ENCODE measurements at regions not wholly inside any gene's neighbourhood (a gene's known extent, or its start where the extent isn't known, plus 50 kb on each side); places are given as distances from the start of the nearest gene placed in this dataset.

DNA sequence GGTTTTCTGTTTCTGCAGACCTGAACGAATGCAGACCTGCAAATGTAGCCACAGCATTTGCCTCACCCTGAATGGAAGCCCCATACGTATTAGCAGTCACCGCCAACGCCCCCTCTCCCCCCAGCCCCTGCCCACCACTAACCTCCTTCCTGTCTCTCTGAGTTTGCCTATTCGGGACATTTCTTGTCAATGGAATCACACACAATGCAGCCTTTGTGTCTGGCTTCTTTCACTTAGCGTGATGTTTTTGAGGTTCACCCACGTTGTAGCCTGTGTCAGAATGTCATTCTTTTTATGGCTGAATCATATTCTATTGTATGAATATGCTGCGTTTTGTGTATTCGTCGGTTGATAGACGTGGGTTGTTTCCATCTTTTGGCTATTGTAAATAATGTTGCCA lies 178.6 kb downstream of the AACS start:
- Histone ChIP-seq H3K27ac (ENCODE audit: insufficient read depth in 1 of 2, low read depth in 1 of 2, low read length in 2 of 2, poor library complexity in 1 of 2, severe bottlenecking in 2 of 2) (no peak overlapping the region), H3K9me3 (ENCODE audit: control extremely low read depth in 1 of 5, control insufficient read depth in 4 of 5, insufficient read depth in 2 of 5, low read depth in 1 of 5, low read length in 4 of 5) (no peaks in the 10 kb centered on the region), H3K4me1 (ENCODE audit: control extremely low read depth in 1 of 4, control insufficient read depth in 4 of 4, insufficient read depth in 4 of 4, low read length in 3 of 4) (no peaks in the 10 kb centered on the region), H3K27me3 (replicated peaks in 2 of 5; ENCODE audit: control insufficient read depth in 4 of 5, insufficient read depth in 5 of 5, low read length in 4 of 5) (peaks cover 0 to 46% (median 4%) of the 10 kb centered on the region in 5 experiments), H3K4me3 (ENCODE audit: control insufficient read depth in 1 of 7, extremely low read depth in 1 of 7, insufficient read depth in 4 of 7, low read depth in 2 of 7, low read length in 6 of 7) (no peak overlapping the region), H3K36me3 (ENCODE audit: control insufficient read depth in 4 of 4, insufficient read depth in 4 of 4, low read length in 3 of 4) (no peaks in the 10 kb centered on the region)
- POLR2A ChIA-PET: no interaction called here
- CTCF ChIA-PET: no interaction called here
- 83% methylated on average over 9 of the region's 11 CpGs for WGBS (ENCODE audit: insufficient coverage)
- DNase-seq: no peak

DNA sequence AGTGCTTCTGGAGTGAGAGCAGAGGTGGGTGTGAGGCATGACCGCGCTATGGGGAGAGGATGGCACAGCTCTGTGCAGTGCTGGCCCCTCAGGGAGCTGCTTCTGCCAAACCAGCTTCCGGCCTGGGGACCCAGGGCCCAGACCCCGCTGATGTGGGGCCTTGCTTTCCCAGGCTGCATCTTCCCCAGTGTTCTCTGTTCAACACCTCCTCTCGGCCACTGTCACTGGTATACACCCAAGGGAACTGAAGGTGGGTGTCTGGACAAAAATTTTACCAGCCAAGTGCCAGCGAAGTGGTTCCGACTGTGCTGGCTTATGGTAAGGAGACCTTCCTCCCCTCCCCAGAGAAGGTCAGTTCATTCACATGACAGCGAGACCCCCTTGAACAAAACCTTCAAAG lies 179.1 kb downstream of the AACS start:
- no peak overlapping the region for H3K27ac ChIP-seq (ENCODE audit: insufficient read depth in 1 of 2, low read depth in 1 of 2, low read length in 2 of 2, poor library complexity in 1 of 2, severe bottlenecking in 2 of 2)
- DNase-seq: no peak
- ChIA-PET CTCF (no interaction called here), POLR2A (no interaction called here)
- 93% methylated on average over 5 of the region's 8 CpGs for WGBS (ENCODE audit: insufficient coverage)
- H3K4me1 ChIP-seq (ENCODE audit: control extremely low read depth in 1 of 4, control insufficient read depth in 4 of 4, insufficient read depth in 4 of 4, low read length in 3 of 4): no peaks in the 10 kb centered on the region
- H3K9me3 ChIP-seq (ENCODE audit: control extremely low read depth in 1 of 5, control insufficient read depth in 4 of 5, insufficient read depth in 2 of 5, low read depth in 1 of 5, low read length in 4 of 5): no peaks in the 10 kb centered on the region
- no peaks in the 10 kb centered on the region for H3K36me3 ChIP-seq (ENCODE audit: control insufficient read depth in 4 of 4, insufficient read depth in 4 of 4, low read length in 3 of 4)
- H3K4me3 ChIP-seq (ENCODE audit: control insufficient read depth in 1 of 7, extremely low read depth in 1 of 7, insufficient read depth in 4 of 7, low read depth in 2 of 7, low read length in 6 of 7): no peak overlapping the region
- H3K27me3 ChIP-seq (replicated peaks in 2 of 5; ENCODE audit: control insufficient read depth in 4 of 5, insufficient read depth in 5 of 5, low read length in 4 of 5): peaks cover 0 to 46% (median 4%) of the 10 kb centered on the region in 5 experiments

DNA sequence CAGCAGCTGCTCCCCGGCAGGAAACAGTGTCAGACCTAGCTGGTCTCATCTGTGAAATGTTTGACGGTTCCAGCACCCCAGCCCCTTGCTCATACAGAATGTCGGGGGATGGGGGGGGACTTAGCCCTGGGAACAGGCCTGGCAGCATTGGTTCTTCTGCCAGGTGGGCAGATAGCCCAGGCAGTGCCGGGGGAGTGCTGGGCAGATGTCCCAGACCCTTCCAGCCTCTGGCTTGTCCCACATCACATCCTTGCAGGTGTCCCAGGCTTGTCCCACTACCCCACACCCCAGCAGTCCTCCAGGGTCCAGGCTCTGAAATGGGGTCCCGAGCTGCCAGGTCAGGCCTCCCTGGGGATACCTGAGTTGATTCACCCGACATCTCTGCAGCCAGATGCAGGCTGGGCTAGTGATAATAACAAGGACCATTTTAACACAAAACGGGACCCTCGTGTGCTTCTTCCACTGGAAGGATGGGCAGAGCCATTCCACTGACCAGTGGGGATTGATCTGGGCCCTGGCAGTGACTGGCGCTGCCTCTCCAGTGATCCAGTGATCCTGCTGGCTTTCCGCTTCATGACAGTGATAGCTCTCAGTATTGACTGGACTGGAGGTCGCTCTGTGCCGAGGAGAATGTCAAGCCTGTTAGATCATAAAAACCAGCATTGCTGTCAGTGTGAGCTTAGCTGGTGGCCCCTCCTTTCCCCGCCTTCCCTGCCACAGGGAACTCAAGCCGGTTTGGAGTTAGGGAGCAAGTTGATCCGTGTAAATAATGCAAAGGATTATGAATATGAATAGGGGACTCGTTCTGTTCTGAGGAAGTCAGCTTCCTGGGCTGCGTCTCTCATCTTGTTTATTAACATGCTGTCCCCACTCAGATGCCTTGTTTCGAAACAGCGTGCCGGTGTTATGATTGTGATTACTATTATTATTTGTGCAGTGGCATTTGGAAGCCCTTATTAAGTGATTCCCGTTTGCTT lies 180.6 kb downstream of the AACS start:
- H3K36me3 ChIP-seq (ENCODE audit: control insufficient read depth in 4 of 4, insufficient read depth in 4 of 4, low read length in 3 of 4): no peaks in the 10 kb centered on the region
- no peaks in the 10 kb centered on the region for H3K9me3 ChIP-seq (ENCODE audit: control extremely low read depth in 1 of 5, control insufficient read depth in 4 of 5, insufficient read depth in 2 of 5, low read depth in 1 of 5, low read length in 4 of 5)
- CTCF ChIA-PET: no interaction called here
- POLR2A ChIA-PET: no interaction called here
- 78% methylated on average over 19 of the region's 21 CpGs for WGBS (ENCODE audit: insufficient coverage)
- H3K4me3 ChIP-seq (ENCODE audit: control insufficient read depth in 1 of 7, extremely low read depth in 1 of 7, insufficient read depth in 4 of 7, low read depth in 2 of 7, low read length in 6 of 7): no peak overlapping the region
- peaks cover 0 to 41% (median 4%) of the 10 kb centered on the region in 5 experiments for H3K27me3 ChIP-seq (replicated peaks in 2 of 5; ENCODE audit: control insufficient read depth in 4 of 5, insufficient read depth in 5 of 5, low read length in 4 of 5)
- no peak for DNase-seq
- H3K27ac ChIP-seq (ENCODE audit: insufficient read depth in 1 of 2, low read depth in 1 of 2, low read length in 2 of 2, poor library complexity in 1 of 2, severe bottlenecking in 2 of 2): no peak overlapping the region
- no peaks in the 10 kb centered on the region for H3K4me1 ChIP-seq (ENCODE audit: control extremely low read depth in 1 of 4, control insufficient read depth in 4 of 4, insufficient read depth in 4 of 4, low read length in 3 of 4)

DNA sequence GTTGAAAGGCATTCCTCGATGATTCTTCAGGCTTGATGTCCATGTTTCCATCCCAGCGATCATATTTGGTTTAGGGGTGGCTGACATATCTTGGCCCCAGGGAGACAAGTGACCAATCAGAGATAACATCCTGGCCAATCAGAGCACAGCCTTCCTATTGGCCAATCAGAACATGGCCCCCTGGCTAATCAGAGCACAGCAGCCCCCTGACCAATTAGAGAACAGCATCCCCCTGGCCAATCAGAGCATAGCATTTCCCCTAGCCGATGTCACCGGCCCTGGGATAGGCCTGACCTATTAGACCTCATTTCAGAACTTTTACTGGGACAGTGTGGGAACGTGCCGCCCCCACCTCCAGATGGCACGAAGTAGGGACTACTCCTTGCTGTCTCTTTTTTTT lies 182.2 kb downstream of the AACS start:
- POLR2A ChIA-PET: interaction anchor here (0.6 kb wide), 1 partner anchor 1227 kb away, joined by 3 read pairs; no protein-coding TSS in a partner anchor
- Histone ChIP-seq H3K36me3 (ENCODE audit: control insufficient read depth in 4 of 4, insufficient read depth in 4 of 4, low read length in 3 of 4) (no peaks in the 10 kb centered on the region), H3K4me3 (ENCODE audit: control insufficient read depth in 1 of 7, extremely low read depth in 1 of 7, insufficient read depth in 4 of 7, low read depth in 2 of 7, low read length in 6 of 7) (no peak overlapping the region), H3K4me1 (ENCODE audit: control extremely low read depth in 1 of 4, control insufficient read depth in 4 of 4, insufficient read depth in 4 of 4, low read length in 3 of 4) (no peaks in the 10 kb centered on the region), H3K27ac (ENCODE audit: insufficient read depth in 1 of 2, low read depth in 1 of 2, low read length in 2 of 2, poor library complexity in 1 of 2, severe bottlenecking in 2 of 2) (no peak overlapping the region), H3K9me3 (ENCODE audit: control extremely low read depth in 1 of 5, control insufficient read depth in 4 of 5, insufficient read depth in 2 of 5, low read depth in 1 of 5, low read length in 4 of 5) (no peaks in the 10 kb centered on the region), H3K27me3 (replicated peaks in 2 of 5; ENCODE audit: control insufficient read depth in 4 of 5, insufficient read depth in 5 of 5, low read length in 4 of 5) (peaks cover 0 to 31% (median 3%) of the 10 kb centered on the region in 5 experiments)
- CTCF ChIA-PET: no interaction called here
- no peak for DNase-seq
- WGBS (ENCODE audit: insufficient coverage): 94% methylated on average over 3 of the region's 7 CpGs

DNA sequence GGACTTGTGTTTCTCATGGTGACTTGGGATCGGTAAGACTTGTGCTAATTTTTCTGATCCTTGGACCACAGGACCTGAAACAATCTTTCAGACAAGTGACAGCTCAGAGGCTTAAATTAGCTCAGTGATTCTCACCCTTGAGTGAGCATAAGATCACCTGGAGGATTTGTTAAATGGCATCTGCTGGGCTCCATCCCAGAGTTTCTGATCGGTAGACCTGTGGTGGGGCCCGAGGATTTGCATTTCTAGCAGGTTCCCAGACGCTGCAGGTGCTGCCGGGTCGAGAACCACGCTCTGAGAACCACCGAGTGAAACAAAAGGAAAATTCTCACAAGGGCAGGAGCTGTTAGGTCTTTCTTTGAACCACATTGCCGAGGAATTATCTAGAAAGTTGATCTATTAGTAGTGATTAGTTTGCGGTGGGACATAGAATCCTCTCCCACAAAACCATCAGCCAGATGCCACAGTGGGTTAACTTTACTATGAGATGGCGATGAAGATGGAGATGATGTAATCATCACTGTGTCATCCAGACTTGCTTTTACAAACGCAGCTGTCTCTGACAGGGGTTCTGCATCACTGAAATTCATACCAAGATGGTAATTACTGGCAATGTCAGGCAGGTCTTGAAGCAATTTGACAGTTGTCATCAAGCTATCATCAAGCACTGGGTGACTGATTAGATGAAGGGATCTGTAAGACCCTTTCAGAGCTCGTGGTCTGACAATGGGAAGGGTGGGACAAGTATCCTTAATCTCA lies 184.0 kb downstream of the AACS start:
- CTCF ChIA-PET: no interaction called here
- Histone ChIP-seq H3K36me3 (ENCODE audit: control insufficient read depth in 4 of 4, insufficient read depth in 4 of 4, low read length in 3 of 4) (no peaks in the 10 kb centered on the region), H3K27ac (ENCODE audit: insufficient read depth in 1 of 2, low read depth in 1 of 2, low read length in 2 of 2, poor library complexity in 1 of 2, severe bottlenecking in 2 of 2) (no peak overlapping the region), H3K9me3 (ENCODE audit: control extremely low read depth in 1 of 5, control insufficient read depth in 4 of 5, insufficient read depth in 2 of 5, low read depth in 1 of 5, low read length in 4 of 5) (no peaks in the 10 kb centered on the region), H3K4me3 (ENCODE audit: control insufficient read depth in 1 of 7, extremely low read depth in 1 of 7, insufficient read depth in 4 of 7, low read depth in 2 of 7, low read length in 6 of 7) (no peak overlapping the region), H3K4me1 (ENCODE audit: control extremely low read depth in 1 of 4, control insufficient read depth in 4 of 4, insufficient read depth in 4 of 4, low read length in 3 of 4) (peaks cover 0 to 6% (median 0%) of the 10 kb centered on the region in 4 experiments), H3K27me3 (replicated peaks in 2 of 5; ENCODE audit: control insufficient read depth in 4 of 5, insufficient read depth in 5 of 5, low read length in 4 of 5) (peaks cover 0 to 25% (median 3%) of the 10 kb centered on the region in 5 experiments)
- no peak for DNase-seq
- POLR2A ChIA-PET: no interaction called here
- WGBS (ENCODE audit: insufficient coverage): 79% methylated on average over 10 of the region's 13 CpGs

DNA sequence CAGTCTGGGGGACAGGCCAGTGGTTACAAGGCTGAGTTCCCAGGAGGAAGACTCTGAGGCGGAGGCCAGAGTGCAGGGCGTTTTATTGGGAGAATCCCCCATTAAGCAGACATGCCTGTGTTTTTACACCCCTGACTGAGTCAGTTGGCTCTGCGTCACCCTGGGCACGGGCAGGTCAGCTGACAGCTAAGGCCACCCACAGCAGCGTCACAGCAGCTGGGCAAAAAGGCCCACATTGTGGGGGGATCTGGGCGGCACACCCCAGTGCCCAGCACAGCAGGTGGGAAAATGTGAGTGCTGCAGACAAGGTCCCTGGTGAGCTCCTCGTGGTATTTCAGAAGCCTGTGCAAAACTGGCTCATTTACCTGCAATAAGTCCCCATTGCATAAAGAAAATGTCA lies 184.7 kb downstream of the AACS start:
- 90% methylated on average over 7 of the region's 7 CpGs for WGBS (ENCODE audit: insufficient coverage)
- H3K36me3 ChIP-seq (ENCODE audit: control insufficient read depth in 4 of 4, insufficient read depth in 4 of 4, low read length in 3 of 4): no peaks in the 10 kb centered on the region
- no peaks in the 10 kb centered on the region for H3K9me3 ChIP-seq (ENCODE audit: control extremely low read depth in 1 of 5, control insufficient read depth in 4 of 5, insufficient read depth in 2 of 5, low read depth in 1 of 5, low read length in 4 of 5)
- H3K4me1 ChIP-seq (ENCODE audit: control extremely low read depth in 1 of 4, control insufficient read depth in 4 of 4, insufficient read depth in 4 of 4, low read length in 3 of 4): peaks cover 0 to 9% (median under 1%) of the 10 kb centered on the region in 4 experiments
- ChIA-PET CTCF (no interaction called here), POLR2A (no interaction called here)
- DNase-seq: no peak
- H3K27ac ChIP-seq (ENCODE audit: insufficient read depth in 1 of 2, low read depth in 1 of 2, low read length in 2 of 2, poor library complexity in 1 of 2, severe bottlenecking in 2 of 2): no peak overlapping the region
- no peak overlapping the region for H3K4me3 ChIP-seq (ENCODE audit: control insufficient read depth in 1 of 7, extremely low read depth in 1 of 7, insufficient read depth in 4 of 7, low read depth in 2 of 7, low read length in 6 of 7)
- peaks cover 0 to 19% (median 3%) of the 10 kb centered on the region in 5 experiments for H3K27me3 ChIP-seq (replicated peaks in 2 of 5; ENCODE audit: control insufficient read depth in 4 of 5, insufficient read depth in 5 of 5, low read length in 4 of 5)

Data from common myeloid progenitor, CD34-positive (primary cell).